ENCODE measurements at regions not wholly inside any gene's neighbourhood (a gene's known extent, or its start where the extent isn't known, plus 50 kb on each side); places are given as distances from the start of the nearest gene placed in this dataset.

- no peak for TF ChIP-seq CTCF (conservative IDR thresholded peaks at IDR 0.05)
- TF ChIP-seq ZFX (IDR thresholded peaks at IDR 0.05): 0 out of 2 replicates have a peak, but pooled peaks have one; percentile 8
These were observed 76.7 kb upstream of the LPP start for GRCh38 chr3:188077160-188077799.
